ENCODE measurements at regions not wholly inside any gene's neighbourhood (a gene's known extent, or its start where the extent isn't known, plus 50 kb on each side); places are given as distances from the start of the nearest gene placed in this dataset.

DNA sequence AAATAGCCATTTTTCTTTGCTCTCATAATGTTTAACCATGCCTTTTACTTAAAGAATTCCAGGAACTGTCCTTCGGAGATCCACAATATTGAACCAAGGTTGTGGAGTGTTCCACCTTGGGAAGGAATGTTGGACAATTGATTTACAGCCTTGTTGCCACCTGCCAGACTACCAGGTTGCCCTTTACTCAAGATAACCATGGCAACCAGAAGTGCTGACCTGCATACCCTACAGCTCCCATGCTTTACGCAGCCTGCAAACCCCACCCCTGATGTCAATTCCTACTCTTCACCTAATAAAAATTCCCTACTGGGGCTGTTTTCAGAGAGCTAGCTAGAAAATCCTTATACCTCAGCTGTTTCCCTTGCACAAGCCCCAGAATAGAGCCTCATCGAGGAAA, 151.0 kb upstream of the RXFP2 start:
- H3K79me2 ChIP-seq (ENCODE audit: control insufficient read depth, insufficient read depth, low read length) = no peaks in the 10 kb centered on the region
- no peaks in the 10 kb centered on the region for H3K36me3 ChIP-seq (ENCODE audit: control insufficient read depth in 2 of 2, extremely low read depth in 1 of 2, insufficient read depth in 2 of 2, low read length in 2 of 2)
- H3K9ac ChIP-seq (ENCODE audit: control insufficient read depth, extremely low read depth, insufficient read depth, low read length) = no peak overlapping the region
- no peak overlapping the region for H3K4me3 ChIP-seq (ENCODE audit: control insufficient read depth in 2 of 3, extremely low read depth in 1 of 3, insufficient read depth in 2 of 3, low read depth in 1 of 3, low read length in 3 of 3)
- TF ChIP-seq, protein P1, sequence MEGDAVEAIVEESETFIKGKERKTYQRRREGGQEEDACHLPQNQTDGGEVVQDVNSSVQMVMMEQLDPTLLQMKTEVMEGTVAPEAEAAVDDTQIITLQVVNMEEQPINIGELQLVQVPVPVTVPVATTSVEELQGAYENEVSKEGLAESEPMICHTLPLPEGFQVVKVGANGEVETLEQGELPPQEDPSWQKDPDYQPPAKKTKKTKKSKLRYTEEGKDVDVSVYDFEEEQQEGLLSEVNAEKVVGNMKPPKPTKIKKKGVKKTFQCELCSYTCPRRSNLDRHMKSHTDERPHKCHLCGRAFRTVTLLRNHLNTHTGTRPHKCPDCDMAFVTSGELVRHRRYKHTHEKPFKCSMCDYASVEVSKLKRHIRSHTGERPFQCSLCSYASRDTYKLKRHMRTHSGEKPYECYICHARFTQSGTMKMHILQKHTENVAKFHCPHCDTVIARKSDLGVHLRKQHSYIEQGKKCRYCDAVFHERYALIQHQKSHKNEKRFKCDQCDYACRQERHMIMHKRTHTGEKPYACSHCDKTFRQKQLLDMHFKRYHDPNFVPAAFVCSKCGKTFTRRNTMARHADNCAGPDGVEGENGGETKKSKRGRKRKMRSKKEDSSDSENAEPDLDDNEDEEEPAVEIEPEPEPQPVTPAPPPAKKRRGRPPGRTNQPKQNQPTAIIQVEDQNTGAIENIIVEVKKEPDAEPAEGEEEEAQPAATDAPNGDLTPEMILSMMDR (optimal IDR thresholded peaks at IDR 0.05 in 1 of 3, IDR thresholded peaks at IDR 0.05 in 1 of 3, conservative IDR thresholded peaks at IDR 0.05 in 1 of 3; ENCODE audit: extremely low read depth in 1 of 3, insufficient read depth in 2 of 3, low read length in 3 of 3) = no peak
- no peak for TF ChIP-seq EZH2 (IDR thresholded peaks at IDR 0.05; ENCODE audit: low read length)
- H3K4me2 ChIP-seq (ENCODE audit: control insufficient read depth, extremely low read depth, insufficient read depth, low read depth, low read length) = no peak overlapping the region
- H3K27me3 ChIP-seq (ENCODE audit: control insufficient read depth, extremely low read depth, insufficient read depth, low read length) = no peaks in the 10 kb centered on the region
- FAIRE-seq (no peak), DNase-seq (ENCODE audit: low read depth, low spot score) (no peak)
- no peak overlapping the region for H3K27ac ChIP-seq (ENCODE audit: control insufficient read depth, insufficient read depth, low read length)
- no peak overlapping the region for H2AFZ ChIP-seq (ENCODE audit: control insufficient read depth, low read length)
- H3K4me1 ChIP-seq (ENCODE audit: control insufficient read depth, extremely low read depth, insufficient read depth, low read length) = no peaks in the 10 kb centered on the region
- dilution Hi-C loops (cut with MboI; ENCODE audit: extremely low pct_ligation_motif_present, low sequenced_read_pairs) = no loop called here
- H3K9me1 ChIP-seq (ENCODE audit: control insufficient read depth, extremely low read depth, insufficient read depth, low read length) = no peaks in the 10 kb centered on the region
- no peaks in the 10 kb centered on the region for H4K20me1 ChIP-seq (ENCODE audit: control insufficient read depth, extremely low read depth, insufficient read depth, low read length)
- H3K9me3 ChIP-seq (ENCODE audit: control insufficient read depth, low read depth, low read length) = no peaks in the 10 kb centered on the region

DNA sequence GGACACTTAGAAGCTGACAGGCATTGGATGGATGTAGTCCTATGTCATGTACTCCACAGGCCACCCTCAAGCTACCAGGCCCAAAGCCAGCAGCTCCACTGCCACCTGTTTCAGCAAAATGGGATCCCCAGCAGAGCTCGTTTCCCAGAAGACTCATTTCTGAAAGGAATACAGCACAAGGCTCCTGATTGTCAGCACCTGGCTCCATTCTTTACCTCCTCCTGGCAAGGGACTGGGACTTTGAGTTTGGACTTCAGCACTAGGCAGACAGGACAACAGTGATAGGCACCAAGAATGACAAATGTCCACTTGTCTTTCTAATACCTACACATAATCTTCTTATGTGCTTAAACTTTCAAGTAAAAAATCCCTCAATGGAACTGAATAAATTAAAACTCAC, 150.4 kb upstream of the RXFP2 start:
- no peaks in the 10 kb centered on the region for H3K36me3 ChIP-seq (ENCODE audit: control insufficient read depth in 2 of 2, extremely low read depth in 1 of 2, insufficient read depth in 2 of 2, low read length in 2 of 2)
- no peaks in the 10 kb centered on the region for H4K20me1 ChIP-seq (ENCODE audit: control insufficient read depth, extremely low read depth, insufficient read depth, low read length)
- no peak overlapping the region for H3K4me3 ChIP-seq (ENCODE audit: control insufficient read depth in 2 of 3, extremely low read depth in 1 of 3, insufficient read depth in 2 of 3, low read depth in 1 of 3, low read length in 3 of 3)
- H3K9me1 ChIP-seq (ENCODE audit: control insufficient read depth, extremely low read depth, insufficient read depth, low read length) = no peaks in the 10 kb centered on the region
- FAIRE-seq (no peak), DNase-seq (ENCODE audit: low read depth, low spot score) (no peak)
- H3K4me2 ChIP-seq (ENCODE audit: control insufficient read depth, extremely low read depth, insufficient read depth, low read depth, low read length) = no peak overlapping the region
- H3K79me2 ChIP-seq (ENCODE audit: control insufficient read depth, insufficient read depth, low read length) = no peaks in the 10 kb centered on the region
- no peaks in the 10 kb centered on the region for H3K4me1 ChIP-seq (ENCODE audit: control insufficient read depth, extremely low read depth, insufficient read depth, low read length)
- H3K27me3 ChIP-seq (ENCODE audit: control insufficient read depth, extremely low read depth, insufficient read depth, low read length) = no peaks in the 10 kb centered on the region
- no peak overlapping the region for H3K27ac ChIP-seq (ENCODE audit: control insufficient read depth, insufficient read depth, low read length)
- H2AFZ ChIP-seq (ENCODE audit: control insufficient read depth, low read length) = no peak overlapping the region
- dilution Hi-C loops (cut with MboI; ENCODE audit: extremely low pct_ligation_motif_present, low sequenced_read_pairs) = no loop called here
- H3K9me3 ChIP-seq (ENCODE audit: control insufficient read depth, low read depth, low read length) = no peaks in the 10 kb centered on the region
- TF ChIP-seq, protein P1 (optimal IDR thresholded peaks at IDR 0.05 in 1 of 3, IDR thresholded peaks at IDR 0.05 in 1 of 3, conservative IDR thresholded peaks at IDR 0.05 in 1 of 3; ENCODE audit: extremely low read depth in 1 of 3, insufficient read depth in 2 of 3, low read length in 3 of 3) = no peak
- TF ChIP-seq EZH2 (IDR thresholded peaks at IDR 0.05; ENCODE audit: low read length) = no peak
- H3K9ac ChIP-seq (ENCODE audit: control insufficient read depth, extremely low read depth, insufficient read depth, low read length) = no peak overlapping the region

Data from keratinocyte (primary cell).